IgD-negative memory B cell (primary cell): ENCODE measurements at regions not wholly inside any gene's neighbourhood (a gene's known extent, or its start where the extent isn't known, plus 50 kb on each side); places are given as distances from the start of the nearest gene placed in this dataset.

Source experiments
- H3K27ac Mint-ChIP-seq, 3 donors: one replicate each; pipeline ENCODE4 v1.8.0; 2020 to 2022; ENCODE audit warnings: mild to moderate bottlenecking in 3 of 3, mixed read lengths in 3 of 3, moderate library complexity in 1 of 3
- H3K27me3 Mint-ChIP-seq: one replicate; pipeline ENCODE4 v1.8.0; 2021; ENCODE audit warnings: mixed read lengths
- H3K36me3 Mint-ChIP-seq: one replicate; pipeline ENCODE4 v1.8.0; 2020; ENCODE audit warnings: mild to moderate bottlenecking, mixed read lengths
- H3K4me1 Mint-ChIP-seq, 3 donors: one replicate each; pipeline ENCODE4 v1.8.0; 2020 to 2022; ENCODE audit warnings: mixed read lengths in 3 of 3, mild to moderate bottlenecking in 1 of 3
- H3K4me3 Mint-ChIP-seq, 4 donors: one replicate each; pipeline ENCODE4 v1.8.0; 2020 to 2022; ENCODE audit warnings: mild to moderate bottlenecking in 4 of 4, mixed read lengths in 4 of 4, moderate library complexity in 3 of 4
- H3K9me3 Mint-ChIP-seq, 3 donors: one replicate each; pipeline ENCODE4 v1.8.0; 2020 to 2021; ENCODE audit warnings: mixed read lengths in 3 of 3, mild to moderate bottlenecking in 1 of 3

- Mint-ChIP-seq H3K27me3 (peaks cover 5% of the 10 kb centered on the region), H3K9me3 (peaks cover 0 to 8% (median 3%) of the 10 kb centered on the region in 3 donors), H3K4me1 (no peaks in the 10 kb centered on the region), H3K27ac (no peak overlapping the region), H3K36me3 (no peaks in the 10 kb centered on the region), H3K4me3 (no peak overlapping the region)
These were observed 105.9 kb upstream of the AGBL1 start for GRCh38 chr15:85973584-85974347.

DNA sequence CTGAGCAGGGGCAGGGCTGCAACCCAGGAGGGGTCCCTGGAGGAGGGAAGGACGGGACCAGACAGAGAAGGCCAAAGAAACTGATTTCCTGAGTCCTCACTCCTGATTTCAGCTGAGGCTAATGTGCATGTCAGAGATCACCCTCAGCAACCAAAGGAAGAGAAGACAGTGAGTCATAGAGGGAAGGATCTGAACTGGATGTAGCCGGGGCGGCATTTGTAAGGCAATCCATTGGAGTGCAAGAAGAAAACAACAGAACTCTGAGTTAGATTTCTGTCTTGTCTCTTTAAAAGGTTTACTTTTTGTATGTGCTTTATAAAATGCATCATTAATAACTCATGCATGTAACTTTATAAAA is 105.3 kb upstream of the AGBL1 start:
- Mint-ChIP-seq H3K27ac (no peak overlapping the region), H3K36me3 (no peaks in the 10 kb centered on the region), H3K4me1 (no peaks in the 10 kb centered on the region), H3K27me3 (peaks cover 5% of the 10 kb centered on the region), H3K9me3 (peaks cover 0 to 8% (median 3%) of the 10 kb centered on the region in 3 donors), H3K4me3 (no peak overlapping the region)

- H3K9me3 Mint-ChIP-seq, result peaks cover 0 to 8% (median 3%) of the 10 kb centered on the region in 3 donors
- peaks cover 8% of the 10 kb centered on the region for H3K27me3 Mint-ChIP-seq
- no peaks in the 10 kb centered on the region for H3K4me1 Mint-ChIP-seq
- no peak overlapping the region for H3K4me3 Mint-ChIP-seq
- H3K36me3 Mint-ChIP-seq, result no peaks in the 10 kb centered on the region
- no peak overlapping the region for H3K27ac Mint-ChIP-seq
These were observed 104.9 kb upstream of the AGBL1 start for GRCh38 chr15:85974742-85975141.

GRCh38 chr15:85976102-85976501 is 103.6 kb upstream of the AGBL1 start:
- no peaks in the 10 kb centered on the region for H3K36me3 Mint-ChIP-seq
- H3K4me3 Mint-ChIP-seq, result no peak overlapping the region
- no peaks in the 10 kb centered on the region for H3K4me1 Mint-ChIP-seq
- no peak overlapping the region for H3K27ac Mint-ChIP-seq
- peaks cover 9% of the 10 kb centered on the region for H3K27me3 Mint-ChIP-seq
- H3K9me3 Mint-ChIP-seq, result peaks cover 0 to 8% (median 3%) of the 10 kb centered on the region in 3 donors

GRCh38 chr15:85976986-85977385 is 102.7 kb upstream of the AGBL1 start:
- H3K27ac Mint-ChIP-seq, result no peak overlapping the region
- peaks cover 0 to 8% (median 2%) of the 10 kb centered on the region in 3 donors for H3K9me3 Mint-ChIP-seq
- no peaks in the 10 kb centered on the region for H3K4me1 Mint-ChIP-seq
- no peak overlapping the region for H3K4me3 Mint-ChIP-seq
- H3K27me3 Mint-ChIP-seq, result peaks cover 9% of the 10 kb centered on the region
- H3K36me3 Mint-ChIP-seq, result no peaks in the 10 kb centered on the region

DNA sequence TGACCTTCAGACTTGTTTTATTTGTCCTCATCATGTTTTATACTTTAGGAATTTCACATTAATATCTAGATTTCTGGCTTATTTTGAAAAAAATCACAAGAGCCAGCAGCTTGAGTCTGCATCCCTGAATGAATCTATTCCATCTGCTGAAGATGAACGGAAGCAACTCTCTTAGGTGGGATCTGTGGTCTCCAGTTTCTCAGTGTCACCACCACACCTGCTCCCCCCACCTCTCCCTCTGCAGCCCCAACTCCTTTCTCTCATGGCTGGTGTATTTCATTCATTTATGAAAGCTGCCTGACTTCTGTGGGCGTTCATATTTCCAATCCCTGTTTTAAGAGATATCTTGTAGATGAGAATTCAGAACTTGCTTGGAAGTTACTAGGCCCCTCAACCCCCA is 102.1 kb upstream of the AGBL1 start:
- Mint-ChIP-seq H3K4me1 (no peaks in the 10 kb centered on the region), H3K27ac (no peak overlapping the region), H3K9me3 (peaks cover 2 to 12% (median 4%) of the 10 kb centered on the region in 3 donors), H3K27me3 (peaks cover 11% of the 10 kb centered on the region), H3K4me3 (peak overlapping the region in 1 of 4 donors; percentile 3), H3K36me3 (no peaks in the 10 kb centered on the region)

DNA sequence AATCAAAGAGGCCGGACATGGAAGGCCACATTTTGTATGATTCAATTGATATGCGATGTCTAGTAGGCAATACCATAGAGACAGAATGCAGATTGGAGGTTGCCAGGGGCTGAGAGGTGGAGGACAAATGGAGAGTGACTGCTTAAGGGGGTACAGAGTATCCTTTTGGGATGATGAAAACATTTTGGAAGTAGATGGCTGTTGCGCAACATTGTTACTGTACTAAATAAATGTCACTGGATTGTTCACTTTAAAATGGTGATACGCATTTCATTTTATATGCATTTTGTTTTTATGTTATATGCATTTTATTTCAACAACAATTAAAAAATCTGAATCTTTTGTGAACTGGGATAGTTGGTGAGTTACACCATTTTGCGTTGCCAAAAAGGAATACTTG is 99.7 kb upstream of the AGBL1 start:
- Mint-ChIP-seq H3K27me3 (peaks cover 7% of the 10 kb centered on the region), H3K27ac (no peak overlapping the region), H3K4me3 (no peak overlapping the region), H3K9me3 (peaks cover 2 to 13% (median 4%) of the 10 kb centered on the region in 3 donors), H3K36me3 (no peaks in the 10 kb centered on the region), H3K4me1 (no peaks in the 10 kb centered on the region)

GRCh38 chr15:85980946-85981345 is 98.7 kb upstream of the AGBL1 start:
- Mint-ChIP-seq H3K27ac (no peak overlapping the region), H3K27me3 (peaks cover 7% of the 10 kb centered on the region), H3K36me3 (no peaks in the 10 kb centered on the region), H3K9me3 (peaks cover 2 to 9% (median 4%) of the 10 kb centered on the region in 3 donors), H3K4me3 (no peak overlapping the region), H3K4me1 (no peaks in the 10 kb centered on the region)

DNA sequence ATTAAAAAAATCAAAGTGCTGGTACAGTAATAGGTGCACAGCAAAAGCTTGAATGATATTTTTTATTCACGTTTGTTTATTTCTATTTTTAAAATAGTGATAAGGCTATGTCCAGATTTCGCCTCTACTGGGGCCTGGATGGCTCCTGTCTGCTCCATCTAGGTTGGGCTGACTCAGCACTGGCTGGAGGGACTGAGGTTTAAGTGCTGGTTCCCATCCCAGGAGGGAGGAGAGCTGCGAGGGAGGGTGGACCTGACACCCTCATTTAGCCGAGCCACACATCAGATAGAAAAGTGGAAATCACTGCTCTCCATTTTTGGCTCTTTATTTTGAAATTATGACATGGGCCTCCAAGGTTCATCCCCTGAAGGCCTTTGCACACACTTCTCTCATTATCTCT is 95.4 kb upstream of the AGBL1 start:
- Mint-ChIP-seq H3K27me3 (peaks cover 9% of the 10 kb centered on the region), H3K36me3 (no peaks in the 10 kb centered on the region), H3K27ac (no peak overlapping the region), H3K4me3 (no peak overlapping the region), H3K9me3 (peaks cover 2 to 6% (median 4%) of the 10 kb centered on the region in 3 donors), H3K4me1 (no peaks in the 10 kb centered on the region)

GRCh38 chr15:85986116-85986515 is 93.6 kb upstream of the AGBL1 start:
- H3K36me3 Mint-ChIP-seq, result no peaks in the 10 kb centered on the region
- H3K4me1 Mint-ChIP-seq, result no peaks in the 10 kb centered on the region
- H3K4me3 Mint-ChIP-seq, result no peak overlapping the region
- H3K27me3 Mint-ChIP-seq, result peaks cover 4% of the 10 kb centered on the region
- H3K9me3 Mint-ChIP-seq, result peaks cover 2 to 6% (median 4%) of the 10 kb centered on the region in 3 donors
- H3K27ac Mint-ChIP-seq, result no peak overlapping the region

GRCh38 chr15:85986741-85987140 is 92.9 kb upstream of the AGBL1 start:
- Mint-ChIP-seq H3K4me3 (no peak overlapping the region), H3K27me3 (peaks cover 4% of the 10 kb centered on the region), H3K9me3 (peaks cover 1 to 6% (median 4%) of the 10 kb centered on the region in 3 donors), H3K4me1 (no peaks in the 10 kb centered on the region), H3K27ac (no peak overlapping the region), H3K36me3 (no peaks in the 10 kb centered on the region)

DNA sequence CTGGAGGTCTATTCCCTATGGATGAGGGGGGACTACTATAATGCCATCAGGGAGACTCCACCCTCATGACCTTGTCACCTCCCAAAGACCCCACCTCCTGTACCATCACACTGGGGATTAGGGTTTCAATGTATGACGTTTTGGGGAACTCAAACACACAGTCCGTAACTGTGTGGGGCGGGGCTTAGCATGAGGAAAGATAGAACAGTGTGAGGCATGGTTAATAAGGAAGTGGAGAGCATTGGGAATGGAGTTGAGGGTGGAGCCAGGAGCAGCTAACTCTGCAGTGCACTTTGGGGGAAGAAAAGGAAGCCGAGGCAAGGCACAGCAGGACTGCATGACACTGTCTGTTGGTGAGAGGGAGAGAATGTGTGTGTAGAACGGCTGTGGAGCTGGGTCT is 90.9 kb upstream of the AGBL1 start:
- Mint-ChIP-seq H3K27me3 (peaks cover 2% of the 10 kb centered on the region), H3K4me3 (no peak overlapping the region), H3K36me3 (no peaks in the 10 kb centered on the region), H3K4me1 (no peaks in the 10 kb centered on the region), H3K27ac (no peak overlapping the region), H3K9me3 (peaks cover 0 to 2% (median 2%) of the 10 kb centered on the region in 3 donors)

- Mint-ChIP-seq H3K27me3 (peaks cover 2% of the 10 kb centered on the region), H3K9me3 (peaks cover 0 to 4% (median 2%) of the 10 kb centered on the region in 3 donors), H3K27ac (no peak overlapping the region), H3K4me1 (no peaks in the 10 kb centered on the region), H3K36me3 (no peaks in the 10 kb centered on the region), H3K4me3 (no peak overlapping the region)
These were observed 87.4 kb upstream of the AGBL1 start for GRCh38 chr15:85992224-85992623.

GRCh38 chr15:85993116-85993515 is 86.6 kb upstream of the AGBL1 start:
- Mint-ChIP-seq H3K27me3 (peaks cover 6% of the 10 kb centered on the region), H3K27ac (no peak overlapping the region), H3K9me3 (peaks cover 0 to 4% (median 2%) of the 10 kb centered on the region in 3 donors), H3K4me3 (no peak overlapping the region), H3K36me3 (no peaks in the 10 kb centered on the region), H3K4me1 (no peaks in the 10 kb centered on the region)

DNA sequence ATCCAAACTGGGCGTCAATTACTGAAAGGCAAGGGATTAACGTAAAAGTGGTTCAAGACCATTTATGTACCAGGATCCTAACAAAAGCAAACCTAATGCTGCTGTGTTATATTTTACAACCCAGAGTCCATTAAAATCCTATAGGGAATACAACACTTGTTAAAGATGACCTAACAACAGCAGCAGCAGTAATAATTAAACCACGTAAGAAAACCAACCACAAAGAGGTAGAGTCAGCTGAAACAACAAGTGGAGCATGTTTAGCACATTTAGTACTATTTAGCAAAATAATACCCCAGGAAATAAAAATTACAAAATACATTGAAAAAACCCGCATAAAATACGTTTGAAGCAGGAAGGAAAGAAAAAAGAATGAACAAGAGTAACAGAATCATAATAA is 82.1 kb upstream of the AGBL1 start:
- no peak overlapping the region for H3K4me3 Mint-ChIP-seq
- peaks cover 5% of the 10 kb centered on the region for H3K27me3 Mint-ChIP-seq
- no peaks in the 10 kb centered on the region for H3K36me3 Mint-ChIP-seq
- peaks cover 0 to 4% (median 0%) of the 10 kb centered on the region in 3 donors for H3K9me3 Mint-ChIP-seq
- no peak overlapping the region for H3K27ac Mint-ChIP-seq
- no peaks in the 10 kb centered on the region for H3K4me1 Mint-ChIP-seq

DNA sequence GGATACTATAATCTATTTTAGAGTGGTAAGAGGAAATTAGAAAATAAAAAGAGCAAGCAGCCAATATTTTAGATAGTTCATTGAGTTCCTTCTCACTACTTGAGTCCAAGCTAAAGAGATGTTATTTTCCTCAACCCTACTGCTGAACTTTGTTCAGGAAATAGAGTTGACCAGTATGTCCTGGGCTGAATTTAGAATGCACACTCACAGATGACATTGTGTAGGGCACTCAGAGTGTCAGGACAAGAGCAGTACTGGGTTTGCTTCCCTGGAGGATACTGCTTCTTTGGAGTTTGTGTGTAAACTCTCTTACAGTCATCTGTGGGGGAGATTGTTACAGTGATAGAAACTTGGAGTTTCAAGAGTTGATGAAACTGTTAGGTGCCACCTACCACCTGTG is 80.0 kb upstream of the AGBL1 start:
- peaks cover 0 to 1% (median 0%) of the 10 kb centered on the region in 3 donors for H3K9me3 Mint-ChIP-seq
- H3K4me3 Mint-ChIP-seq, result no peak overlapping the region
- no peaks in the 10 kb centered on the region for H3K4me1 Mint-ChIP-seq
- H3K27ac Mint-ChIP-seq, result no peak overlapping the region
- peaks cover 5% of the 10 kb centered on the region for H3K27me3 Mint-ChIP-seq
- H3K36me3 Mint-ChIP-seq, result no peaks in the 10 kb centered on the region
